Vagina (tissue), 2 donors: ENCODE measurements at regions not wholly inside any gene's neighbourhood (a gene's known extent, or its start where the extent isn't known, plus 50 kb on each side); places are given as distances from the start of the nearest gene placed in this dataset.

Experiments
- POLR2A ChIP-seq, 2 donors: fragments of 450-650 bp; IDR thresholded peaks; one replicate each; pipeline ENCODE4 v1.6.1; 2017; ENCODE audit warnings: antibody characterized with exemption in 2 of 2, mild to moderate bottlenecking in 2 of 2, moderate library complexity in 2 of 2
- POLR2AphosphoS5 ChIP-seq, 2 donors: sonication (generic); formaldehyde crosslinking; IDR thresholded peaks; one replicate each; pipeline ENCODE4 v1.9.0; 2017; ENCODE audit warnings: antibody characterized with exemption in 2 of 2, mild to moderate bottlenecking in 2 of 2, low read depth in 1 of 2; ENCODE audit not compliant: insufficient read depth in 1 of 2
- TF ChIP-seq, protein P1 (sequence below), 3 experiments: fragments of 450-650 bp in 2 of 3; fragments of 200-600 bp in 1 of 3; sonication (generic) in 1 of 3; IDR thresholded peaks; one replicate each; pipeline ENCODE4 v1.5.1; 2017 to 2019; ENCODE audit warnings: antibody characterized with exemption in 3 of 3, mild to moderate bottlenecking in 2 of 3, moderate library complexity in 2 of 3

DNA sequence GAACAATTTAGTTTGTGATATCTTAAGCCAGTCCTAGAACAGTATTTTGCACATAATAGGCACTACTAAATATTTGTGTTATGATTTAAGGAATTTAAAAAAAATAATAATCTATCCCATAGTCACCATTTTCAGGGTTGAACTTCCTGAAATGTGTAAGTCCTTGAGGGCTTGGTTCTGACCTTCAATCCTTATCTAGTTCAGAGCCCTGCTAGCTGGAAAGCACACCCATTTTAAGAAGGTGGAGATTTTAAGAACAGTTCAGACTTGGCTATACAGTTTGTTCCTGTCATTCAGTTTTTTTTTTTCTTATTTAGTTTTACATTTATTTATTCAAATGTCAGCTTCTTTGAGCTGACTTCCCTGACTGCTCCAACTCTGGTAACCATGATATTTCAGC, 183.4 kb upstream of the MAGI2 start:
- TF ChIP-seq, protein P1, sequence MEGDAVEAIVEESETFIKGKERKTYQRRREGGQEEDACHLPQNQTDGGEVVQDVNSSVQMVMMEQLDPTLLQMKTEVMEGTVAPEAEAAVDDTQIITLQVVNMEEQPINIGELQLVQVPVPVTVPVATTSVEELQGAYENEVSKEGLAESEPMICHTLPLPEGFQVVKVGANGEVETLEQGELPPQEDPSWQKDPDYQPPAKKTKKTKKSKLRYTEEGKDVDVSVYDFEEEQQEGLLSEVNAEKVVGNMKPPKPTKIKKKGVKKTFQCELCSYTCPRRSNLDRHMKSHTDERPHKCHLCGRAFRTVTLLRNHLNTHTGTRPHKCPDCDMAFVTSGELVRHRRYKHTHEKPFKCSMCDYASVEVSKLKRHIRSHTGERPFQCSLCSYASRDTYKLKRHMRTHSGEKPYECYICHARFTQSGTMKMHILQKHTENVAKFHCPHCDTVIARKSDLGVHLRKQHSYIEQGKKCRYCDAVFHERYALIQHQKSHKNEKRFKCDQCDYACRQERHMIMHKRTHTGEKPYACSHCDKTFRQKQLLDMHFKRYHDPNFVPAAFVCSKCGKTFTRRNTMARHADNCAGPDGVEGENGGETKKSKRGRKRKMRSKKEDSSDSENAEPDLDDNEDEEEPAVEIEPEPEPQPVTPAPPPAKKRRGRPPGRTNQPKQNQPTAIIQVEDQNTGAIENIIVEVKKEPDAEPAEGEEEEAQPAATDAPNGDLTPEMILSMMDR (IDR thresholded peaks at IDR 0.05) = no peak
- no peak for TF ChIP-seq POLR2AphosphoS5 (IDR thresholded peaks at IDR 0.05; ENCODE audit: insufficient read depth in 1 of 2, low read depth in 1 of 2)
- TF ChIP-seq POLR2A (IDR thresholded peaks at IDR 0.05) = no peak
